Activated T-cell treated with anti-CD3 and anti-CD28 coated beads, Interleukin-2, amount 50 U/mL, for 24 hours (primary cell): ENCODE measurements at regions not wholly inside any gene's neighbourhood (a gene's known extent, or its start where the extent isn't known, plus 50 kb on each side); places are given as distances from the start of the nearest gene placed in this dataset.
"Not testable (repeated sequence)": the region's sequence is repeated elsewhere in the genome, so short reads cannot be mapped to it uniquely, and the experiment has no call there.

Source experiments
- DNase-seq: peaks from one replicate; pipeline ENCODE4 v3.0.0-alpha.2; 2020
- H3K27ac Mint-ChIP-seq: 2 replicates; pipeline ENCODE4 v1.8.0; 2020; ENCODE audit warnings: mild to moderate bottlenecking, mixed read lengths
- H3K27me3 Mint-ChIP-seq: 2 replicates; pipeline ENCODE4 v1.8.0; 2020; ENCODE audit warnings: mixed read lengths
- H3K36me3 Mint-ChIP-seq: 2 replicates; pipeline ENCODE4 v1.8.0; 2020; ENCODE audit warnings: low read depth, mixed read lengths
- H3K4me1 Mint-ChIP-seq: 2 replicates; pipeline ENCODE4 v1.8.0; 2020; ENCODE audit warnings: low read depth, mixed read lengths
- H3K4me3 Mint-ChIP-seq: 2 replicates; pipeline ENCODE4 v1.8.0; 2020; ENCODE audit warnings: mild to moderate bottlenecking, moderate library complexity, mixed read lengths
- H3K9me3 Mint-ChIP-seq: 2 replicates; pipeline ENCODE4 v1.8.0; 2020; ENCODE audit warnings: mixed read lengths

- not testable (repeated sequence) for H3K27ac Mint-ChIP-seq, H3K4me3 Mint-ChIP-seq, H3K36me3 Mint-ChIP-seq, H3K27me3 Mint-ChIP-seq, DNase-seq, H3K4me1 Mint-ChIP-seq, H3K9me3 Mint-ChIP-seq
These were observed 122.3 kb upstream of the LIFR start for GRCh38 chr5:38678697-38679096.

- DNase-seq, result no peak
- no peaks in the 10 kb centered on the region for H3K9me3 Mint-ChIP-seq
- no peaks in the 10 kb centered on the region for H3K4me1 Mint-ChIP-seq
- H3K27me3 Mint-ChIP-seq, result peaks cover 5% of the 10 kb centered on the region
- no peak overlapping the region for H3K27ac Mint-ChIP-seq
- H3K36me3 Mint-ChIP-seq, result no peaks in the 10 kb centered on the region
- no peak overlapping the region for H3K4me3 Mint-ChIP-seq
These were observed 123.8 kb upstream of the LIFR start for GRCh38 chr5:38680094-38680825.

- Mint-ChIP-seq H3K27me3 (peaks cover 5% of the 10 kb centered on the region), H3K4me3 (no peak overlapping the region), H3K4me1 (no peaks in the 10 kb centered on the region), H3K9me3 (no peaks in the 10 kb centered on the region), H3K36me3 (no peaks in the 10 kb centered on the region), H3K27ac (no peak overlapping the region)
- DNase-seq, result no peak
These were observed 124.7 kb upstream of the LIFR start for GRCh38 chr5:38681029-38681706.

- Mint-ChIP-seq H3K36me3 (no peaks in the 10 kb centered on the region), H3K9me3 (no peaks in the 10 kb centered on the region), H3K4me3 (no peak overlapping the region), H3K27ac (no peak overlapping the region), H3K4me1 (no peaks in the 10 kb centered on the region), H3K27me3 (peaks cover 2% of the 10 kb centered on the region)
- no peak for DNase-seq
These were observed 125.5 kb upstream of the LIFR start for GRCh38 chr5:38681966-38682365.

GRCh38 chr5:38686658-38687057, 130.2 kb upstream of the LIFR start:
- Mint-ChIP-seq H3K4me3 (no peak overlapping the region), H3K27me3 (peaks cover 20% of the 10 kb centered on the region), H3K36me3 (no peaks in the 10 kb centered on the region)

GRCh38 chr5:38692346-38692745, 135.9 kb upstream of the LIFR start:
- Mint-ChIP-seq H3K27ac (no peak overlapping the region), H3K4me1 (no peaks in the 10 kb centered on the region), H3K9me3 (no peaks in the 10 kb centered on the region), H3K27me3 (peaks cover 34% of the 10 kb centered on the region), H3K36me3 (no peaks in the 10 kb centered on the region), H3K4me3 (no peak overlapping the region)
- no peak for DNase-seq

More at GRCh38 chr5:38686658-38687057, 130.2 kb upstream of the LIFR start:
- no peak for DNase-seq
- H3K9me3 Mint-ChIP-seq, result no peaks in the 10 kb centered on the region
- H3K4me1 Mint-ChIP-seq, result no peaks in the 10 kb centered on the region
- no peak overlapping the region for H3K27ac Mint-ChIP-seq

GRCh38 chr5:38692781-38693527, 136.5 kb upstream of the LIFR start:
- no peaks in the 10 kb centered on the region for H3K9me3 Mint-ChIP-seq
- H3K27ac Mint-ChIP-seq, result no peak overlapping the region
- H3K4me3 Mint-ChIP-seq, result no peak overlapping the region
- no peaks in the 10 kb centered on the region for H3K36me3 Mint-ChIP-seq
- H3K27me3 Mint-ChIP-seq, result peaks cover 37% of the 10 kb centered on the region
- DNase-seq, result no peak
- H3K4me1 Mint-ChIP-seq, result no peaks in the 10 kb centered on the region

GRCh38 chr5:38695021-38695958, 138.8 kb upstream of the LIFR start:
- no peaks in the 10 kb centered on the region for H3K4me1 Mint-ChIP-seq
- H3K4me3 Mint-ChIP-seq, result no peak overlapping the region
- peaks cover 27% of the 10 kb centered on the region for H3K27me3 Mint-ChIP-seq
- no peaks in the 10 kb centered on the region for H3K36me3 Mint-ChIP-seq
- no peaks in the 10 kb centered on the region for H3K9me3 Mint-ChIP-seq
- DNase-seq, result no peak
- no peak overlapping the region for H3K27ac Mint-ChIP-seq

- DNase-seq, result no peak
These were observed 140.6 kb upstream of the LIFR start for GRCh38 chr5:38697013-38697412.

GRCh38 chr5:38705529-38705928, 140.3 kb upstream of the OSMR start:
- H3K27me3 Mint-ChIP-seq, result peaks cover 13% of the 10 kb centered on the region
- H3K4me1 Mint-ChIP-seq, H3K36me3 Mint-ChIP-seq, H3K4me3 Mint-ChIP-seq, H3K9me3 Mint-ChIP-seq, H3K27ac Mint-ChIP-seq, DNase-seq: not testable (repeated sequence)

More at GRCh38 chr5:38697013-38697412, 140.6 kb upstream of the LIFR start:
- Mint-ChIP-seq H3K27me3 (peaks cover 25% of the 10 kb centered on the region), H3K27ac (no peak overlapping the region), H3K4me3 (no peak overlapping the region), H3K4me1 (no peaks in the 10 kb centered on the region), H3K36me3 (no peaks in the 10 kb centered on the region), H3K9me3 (no peaks in the 10 kb centered on the region)

- Mint-ChIP-seq H3K27ac (no peak overlapping the region), H3K9me3 (no peaks in the 10 kb centered on the region), H3K27me3 (peaks cover 7% of the 10 kb centered on the region), H3K4me1 (no peaks in the 10 kb centered on the region), H3K4me3 (no peak overlapping the region), H3K36me3 (no peaks in the 10 kb centered on the region)
- DNase-seq, result no peak
These were observed 139.4 kb upstream of the OSMR start for GRCh38 chr5:38706376-38706775.

- H3K27me3 Mint-ChIP-seq, result peaks cover 4% of the 10 kb centered on the region
- H3K36me3 Mint-ChIP-seq, result no peaks in the 10 kb centered on the region
- H3K4me3 Mint-ChIP-seq, result no peak overlapping the region
- DNase-seq, result no peak
- no peaks in the 10 kb centered on the region for H3K9me3 Mint-ChIP-seq
- H3K4me1 Mint-ChIP-seq, result no peaks in the 10 kb centered on the region
- no peak overlapping the region for H3K27ac Mint-ChIP-seq
These were observed 138.2 kb upstream of the OSMR start for GRCh38 chr5:38707352-38708210.

- no peaks in the 10 kb centered on the region for H3K4me1 Mint-ChIP-seq
- no peaks in the 10 kb centered on the region for H3K27me3 Mint-ChIP-seq
- no peaks in the 10 kb centered on the region for H3K9me3 Mint-ChIP-seq
- H3K36me3 Mint-ChIP-seq, result no peaks in the 10 kb centered on the region
- H3K27ac Mint-ChIP-seq, result no peak overlapping the region
- H3K4me3 Mint-ChIP-seq, result no peak overlapping the region
- no peak for DNase-seq
These were observed 136.0 kb upstream of the OSMR start for GRCh38 chr5:38709678-38710306.
